KG1 (cell line): ENCODE measurements at regions not wholly inside any gene's neighbourhood (a gene's known extent, or its start where the extent isn't known, plus 50 kb on each side); places are given as distances from the start of the nearest gene placed in this dataset.

Experiments used
- DNase-seq: peaks from one replicate; lab custom pipeline; 2025; lab: John Stamatoyannopoulos, UW

DNA sequence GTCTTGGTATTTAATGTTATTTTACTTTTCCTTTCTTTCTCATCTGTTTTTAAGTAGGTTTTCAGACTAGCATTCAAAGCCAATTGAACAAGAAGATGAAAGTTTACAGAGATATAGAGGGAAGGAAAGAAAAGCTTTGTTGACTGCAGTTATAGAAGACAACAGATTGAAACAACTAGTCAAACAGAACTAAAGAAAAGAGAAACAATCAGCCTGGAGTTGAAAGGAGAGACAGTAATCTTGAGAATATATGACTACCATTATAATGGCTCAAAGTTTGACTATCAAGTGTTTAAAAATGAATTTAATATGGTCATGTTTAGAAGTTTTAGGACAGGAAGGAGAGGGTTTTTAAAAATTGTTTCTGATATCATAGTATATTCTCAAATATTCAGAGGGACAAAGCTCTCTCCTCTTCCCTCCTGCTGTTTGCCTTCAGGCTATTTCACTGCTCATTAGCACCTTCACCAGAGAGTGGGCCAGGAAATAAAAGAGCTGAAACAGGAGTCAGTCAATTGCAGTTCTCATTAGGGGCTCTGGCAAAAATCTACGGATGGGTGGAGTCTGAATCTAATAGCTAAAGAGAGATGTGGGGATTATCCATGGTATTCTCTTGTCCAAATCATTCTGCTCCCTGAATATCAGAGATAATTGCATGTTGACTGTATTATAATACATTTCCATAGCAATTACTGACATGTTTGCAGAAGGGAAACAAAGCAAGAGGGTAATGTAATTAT, 577.8 kb downstream of the BRINP3 start:
- no peak for DNase-seq

DNA sequence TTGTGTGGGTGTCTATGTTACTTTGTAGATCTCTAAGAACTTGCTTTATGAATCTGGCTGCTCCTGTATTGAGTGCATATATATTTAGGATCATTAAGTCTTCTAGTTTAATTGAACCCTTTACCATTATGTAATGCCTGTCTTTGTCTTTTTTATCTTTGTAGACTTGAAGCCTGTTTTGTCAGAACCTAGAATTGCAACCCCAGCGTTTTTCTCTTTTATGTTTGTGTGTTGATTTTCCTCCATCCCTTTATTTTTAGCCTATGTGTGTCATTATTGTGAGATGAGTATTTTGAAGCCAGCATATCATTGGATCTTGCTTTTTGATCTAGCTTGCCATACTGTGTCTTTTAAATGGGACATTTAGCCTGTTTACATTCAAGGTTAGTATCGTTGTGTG, 573.2 kb downstream of the BRINP3 start:
- DNase-seq, result no peak

GRCh38 chr1:189908113-189908512, 569.6 kb downstream of the BRINP3 start:
- no peak for DNase-seq

DNA sequence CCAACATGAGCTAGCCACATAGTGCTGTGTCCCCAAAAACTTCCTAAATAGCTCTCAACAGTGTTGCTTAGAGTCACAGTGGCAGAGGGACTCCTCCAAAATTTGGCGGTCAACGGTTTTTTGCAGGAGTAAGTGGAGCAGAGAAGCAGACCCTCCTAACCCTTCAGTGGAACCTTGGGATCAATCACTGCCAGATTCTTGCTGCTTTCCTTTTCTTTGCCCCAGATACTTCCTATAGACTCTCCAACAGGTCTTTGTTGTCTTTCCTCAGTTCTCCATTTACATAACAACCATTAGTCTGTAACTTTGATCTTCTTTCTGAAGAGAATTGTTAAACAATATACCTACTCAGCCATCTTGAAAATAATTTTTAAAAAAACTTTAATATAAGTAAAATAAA, 556.1 kb downstream of the BRINP3 start:
- DNase-seq, result no peak

DNA sequence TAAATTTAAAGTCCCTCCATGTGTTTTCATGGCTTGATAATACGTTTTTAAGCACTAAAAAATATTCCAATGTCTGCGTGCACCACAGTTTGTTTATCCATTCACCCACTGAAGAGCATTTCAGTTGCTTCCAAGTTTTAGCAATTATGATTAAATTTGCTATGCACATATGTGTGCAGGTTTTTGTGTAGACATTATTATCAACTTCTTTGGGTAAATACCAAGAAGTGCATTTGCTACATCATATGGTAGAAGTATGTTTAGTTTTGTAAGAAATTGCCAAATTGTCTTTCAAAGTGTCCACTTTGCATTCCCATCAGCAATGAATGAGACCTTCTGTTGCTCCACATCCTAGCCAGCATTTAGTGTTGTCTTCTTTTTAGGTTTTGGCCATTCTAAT, 550.0 kb downstream of the BRINP3 start:
- DNase-seq, result no peak

DNA sequence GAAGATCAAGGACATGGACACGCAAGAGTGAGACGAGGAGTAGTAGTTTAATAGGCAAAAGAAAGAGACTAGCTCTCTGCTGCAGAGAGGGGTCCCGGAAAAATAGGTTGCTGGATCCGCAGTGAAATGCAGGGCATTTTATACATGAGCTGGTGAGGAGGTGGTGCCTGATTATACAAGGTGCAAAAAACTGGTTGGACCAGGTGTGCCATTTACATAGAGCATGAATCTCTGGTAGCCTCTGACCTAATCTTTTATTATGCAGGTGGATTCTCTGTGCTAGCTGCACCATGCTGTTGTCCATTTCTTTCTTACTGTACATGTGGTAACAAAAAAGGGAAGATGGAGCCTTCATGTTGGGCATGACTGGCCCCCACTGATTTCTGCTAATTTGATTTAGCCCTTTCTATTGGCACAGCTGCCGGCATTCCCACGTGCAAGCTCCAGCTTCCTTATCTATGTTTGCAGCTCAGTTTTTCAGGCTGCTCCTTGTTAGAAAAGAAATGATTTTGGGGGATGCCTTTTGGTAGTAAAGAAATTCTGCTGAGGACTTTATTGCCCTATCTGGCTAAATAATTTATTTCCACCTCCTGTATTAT, 548.1 kb downstream of the BRINP3 start:
- no peak for DNase-seq

DNA sequence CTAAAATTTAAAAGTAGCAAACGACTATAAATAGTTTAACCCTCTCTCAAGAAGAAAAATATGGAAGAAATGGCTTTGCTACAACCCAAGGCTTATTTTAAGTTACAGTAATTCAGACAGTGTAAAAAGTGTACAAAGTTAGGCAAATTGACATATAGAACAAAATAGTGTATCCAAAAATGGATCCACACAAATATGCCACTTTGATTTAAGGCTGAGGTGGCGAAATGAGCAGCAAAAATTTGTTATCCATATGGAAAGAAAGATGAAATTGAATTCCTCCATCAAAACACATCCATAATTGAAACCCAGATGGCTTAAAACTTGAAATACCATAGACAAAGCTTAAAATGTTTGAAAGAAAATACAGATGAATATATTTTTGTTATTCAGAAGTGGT, 540.8 kb downstream of the BRINP3 start:
- DNase-seq, result no peak

GRCh38 chr1:189939967-189940366, 537.7 kb downstream of the BRINP3 start:
- DNase-seq, result no peak

- no peak for DNase-seq
Measured at GRCh38 chr1:189941922-189942321, 535.7 kb downstream of the BRINP3 start.

GRCh38 chr1:189958756-189959155, 518.9 kb downstream of the BRINP3 start:
- DNase-seq, result no peak

- no peak for DNase-seq
Measured at GRCh38 chr1:189960769-189961168, 516.9 kb downstream of the BRINP3 start.

DNA sequence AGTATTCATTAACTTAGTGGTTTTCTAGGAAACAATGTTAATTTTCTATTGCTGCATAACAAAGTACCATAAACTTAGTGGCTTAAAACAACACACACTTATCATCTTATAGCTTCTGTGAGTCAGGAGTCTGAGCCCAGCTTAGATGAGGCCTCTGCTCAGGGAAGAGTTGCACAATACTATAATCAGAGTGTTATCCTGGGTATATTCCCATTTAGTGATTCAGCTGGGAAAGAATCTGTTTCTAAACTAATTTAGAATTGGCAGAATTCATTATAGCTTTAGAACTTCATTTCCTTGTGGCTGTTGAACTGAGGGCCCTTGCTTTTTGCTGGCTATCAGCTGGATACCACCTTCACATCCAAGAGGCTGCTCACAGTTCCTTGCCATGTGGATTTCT, 515.5 kb downstream of the BRINP3 start:
- DNase-seq, result no peak

- no peak for DNase-seq
Measured at GRCh38 chr1:189970331-189971230, 507.1 kb downstream of the BRINP3 start.

GRCh38 chr1:189971656-189972055, 506.0 kb downstream of the BRINP3 start:
- no peak for DNase-seq

DNA sequence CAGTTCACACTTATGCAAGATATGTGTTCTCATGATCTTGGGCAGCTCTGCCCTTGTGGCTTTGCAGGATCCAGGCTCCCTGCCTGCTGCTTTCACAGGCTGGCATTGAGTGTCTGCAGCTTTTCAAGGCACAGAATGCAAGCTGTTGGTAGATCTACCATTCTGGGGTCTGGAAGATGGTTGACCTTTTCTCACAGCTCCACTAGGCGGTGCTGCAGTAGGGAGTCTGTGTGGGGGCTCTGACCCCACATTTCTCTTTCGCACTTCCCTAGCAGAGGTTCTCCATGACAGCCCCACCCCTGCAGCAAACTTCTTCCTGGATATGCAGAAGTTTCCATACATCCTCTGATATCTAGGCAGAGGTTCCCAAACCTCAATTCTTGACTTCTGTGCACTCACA, 500.5 kb downstream of the BRINP3 start:
- no peak for DNase-seq

- no peak for DNase-seq
Measured at GRCh38 chr1:189983166-189983890, 494.3 kb downstream of the BRINP3 start.

GRCh38 chr1:189986516-189986915, 491.1 kb downstream of the BRINP3 start:
- no peak for DNase-seq

- no peak for DNase-seq
Measured at GRCh38 chr1:189987509-189987908, 490.2 kb downstream of the BRINP3 start.

DNA sequence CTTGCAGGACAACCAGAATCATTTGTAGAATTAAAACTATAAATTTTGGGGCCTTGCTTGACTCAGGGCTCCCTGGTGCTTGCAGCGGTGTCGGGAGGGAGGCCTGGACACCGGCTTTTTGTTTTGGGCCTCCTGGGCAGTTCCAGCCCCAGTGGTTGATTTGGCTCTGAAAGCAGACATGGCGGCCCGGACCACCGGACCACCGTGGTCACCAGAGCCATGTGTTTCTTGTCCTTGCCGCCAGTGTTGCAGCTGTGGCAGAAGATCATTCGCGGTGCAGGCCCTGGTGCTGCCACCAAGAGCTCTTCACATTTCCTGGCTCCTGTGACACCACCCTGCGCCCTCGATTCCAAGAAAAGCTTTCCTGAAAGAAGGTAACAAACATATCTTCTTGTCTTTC, 484.8 kb downstream of the BRINP3 start:
- DNase-seq, result no peak

DNA sequence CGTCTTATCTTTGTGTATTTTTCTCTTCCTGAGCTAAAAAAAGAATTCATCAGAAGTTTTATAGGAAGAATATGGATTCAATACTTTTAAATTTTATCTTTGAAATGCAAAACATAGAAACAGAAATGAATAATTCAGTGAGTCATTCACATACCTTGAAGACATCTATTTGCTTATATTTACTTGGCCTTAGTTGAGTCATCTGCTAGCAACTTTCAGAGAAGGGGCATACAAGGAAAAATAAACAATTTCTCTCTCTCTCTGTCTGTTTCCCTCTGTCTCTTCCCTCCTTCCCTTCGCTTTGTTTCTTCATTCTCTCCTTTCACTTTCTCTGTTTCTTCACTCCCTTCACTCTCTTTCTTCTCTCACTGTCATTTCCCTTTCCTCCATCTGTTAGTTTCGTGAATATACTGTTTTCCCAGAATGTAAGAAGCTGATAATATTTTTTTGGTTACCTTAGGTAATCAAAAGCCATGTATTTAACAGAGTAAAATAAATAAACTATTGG, 477.2 kb downstream of the BRINP3 start:
- DNase-seq, result no peak

GRCh38 chr1:190001187-190001586, 476.5 kb downstream of the BRINP3 start:
- DNase-seq, result no peak

DNA sequence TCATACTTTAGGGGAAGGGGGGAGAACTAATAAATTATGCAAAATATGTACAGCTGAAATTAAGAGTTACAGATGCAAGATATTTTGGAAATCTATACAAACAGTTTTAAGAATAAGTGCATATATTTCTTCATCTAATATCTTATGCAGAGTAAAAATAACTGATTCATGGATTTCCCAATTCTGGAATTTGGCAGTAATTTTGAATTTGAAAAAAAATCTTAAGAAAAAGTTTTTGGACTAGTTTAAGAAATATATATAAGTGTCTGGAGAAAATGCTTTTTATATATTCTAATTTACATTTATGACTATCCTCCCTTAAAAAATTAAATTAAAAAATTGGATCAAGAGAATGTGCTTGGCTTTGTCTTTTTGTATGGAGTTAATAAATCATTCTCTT, 474.3 kb downstream of the BRINP3 start:
- no peak for DNase-seq
